ENCODE measurements at regions not wholly inside any gene's neighbourhood (a gene's known extent, or its start where the extent isn't known, plus 50 kb on each side); places are given as distances from the start of the nearest gene placed in this dataset.

DNA sequence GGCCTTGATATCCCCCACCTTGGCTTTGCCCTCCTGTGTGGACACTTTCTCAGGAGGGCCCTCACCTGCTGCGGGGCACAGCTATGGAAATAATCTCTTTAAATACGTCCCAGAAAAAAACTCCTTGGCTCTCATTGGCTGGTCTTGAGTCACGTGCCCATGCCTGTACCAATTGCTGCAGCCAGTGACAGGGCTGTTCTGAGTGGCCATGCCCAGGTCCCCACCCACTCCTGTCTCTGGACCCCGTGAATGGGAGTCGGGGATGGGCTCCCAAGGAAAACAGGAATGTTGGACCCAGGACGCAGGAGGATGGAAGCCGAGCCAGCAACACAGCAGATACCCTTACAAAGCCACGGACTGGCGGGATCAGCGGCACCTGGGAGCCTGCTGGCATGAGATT, 53.1 kb upstream of the CDR2 start:
- peaks cover 43% of the 10 kb centered on the region for H3K36me3 ChIP-seq (ENCODE audit: insufficient read depth, low read length)
- no peaks in the 10 kb centered on the region for H4K20me1 ChIP-seq (ENCODE audit: insufficient read depth, low read length)
- no peaks in the 10 kb centered on the region for H3K27me3 ChIP-seq (ENCODE audit: insufficient read depth, low read length)
- no peaks in the 10 kb centered on the region for H3K9me2 ChIP-seq (ENCODE audit: low read depth, low read length)
- H3K9ac ChIP-seq (ENCODE audit: low read length), result no peak overlapping the region
- TF ChIP-seq EZH2 (IDR thresholded peaks at IDR 0.05; ENCODE audit: borderline replicate concordance, low read length), result no peak
- TF ChIP-seq, protein P1, sequence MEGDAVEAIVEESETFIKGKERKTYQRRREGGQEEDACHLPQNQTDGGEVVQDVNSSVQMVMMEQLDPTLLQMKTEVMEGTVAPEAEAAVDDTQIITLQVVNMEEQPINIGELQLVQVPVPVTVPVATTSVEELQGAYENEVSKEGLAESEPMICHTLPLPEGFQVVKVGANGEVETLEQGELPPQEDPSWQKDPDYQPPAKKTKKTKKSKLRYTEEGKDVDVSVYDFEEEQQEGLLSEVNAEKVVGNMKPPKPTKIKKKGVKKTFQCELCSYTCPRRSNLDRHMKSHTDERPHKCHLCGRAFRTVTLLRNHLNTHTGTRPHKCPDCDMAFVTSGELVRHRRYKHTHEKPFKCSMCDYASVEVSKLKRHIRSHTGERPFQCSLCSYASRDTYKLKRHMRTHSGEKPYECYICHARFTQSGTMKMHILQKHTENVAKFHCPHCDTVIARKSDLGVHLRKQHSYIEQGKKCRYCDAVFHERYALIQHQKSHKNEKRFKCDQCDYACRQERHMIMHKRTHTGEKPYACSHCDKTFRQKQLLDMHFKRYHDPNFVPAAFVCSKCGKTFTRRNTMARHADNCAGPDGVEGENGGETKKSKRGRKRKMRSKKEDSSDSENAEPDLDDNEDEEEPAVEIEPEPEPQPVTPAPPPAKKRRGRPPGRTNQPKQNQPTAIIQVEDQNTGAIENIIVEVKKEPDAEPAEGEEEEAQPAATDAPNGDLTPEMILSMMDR (IDR thresholded peaks at IDR 0.05; ENCODE audit: low read length), result no peak
- no peaks in the 10 kb centered on the region for H3K4me1 ChIP-seq (ENCODE audit: insufficient read depth, low read length, severe bottlenecking)
- no peak overlapping the region for H3K27ac ChIP-seq (ENCODE audit: low read depth, low read length, poor library complexity, severe bottlenecking)
- H2AFZ ChIP-seq (ENCODE audit: low read length), result no peak overlapping the region
- H3K79me2 ChIP-seq (ENCODE audit: insufficient read depth, low read length), result no peaks in the 10 kb centered on the region
- H3K4me3 ChIP-seq (ENCODE audit: low read depth, low read length, poor library complexity, severe bottlenecking), result no peak overlapping the region
- no peak overlapping the region for H3K4me2 ChIP-seq (ENCODE audit: low read length)
- H3F3A ChIP-seq (ENCODE audit: insufficient read depth, low read length), result no peaks in the 10 kb centered on the region
- H3K9me3 ChIP-seq (ENCODE audit: low read length), result no peaks in the 10 kb centered on the region

GRCh38 chr16:22425847-22426246, 51.4 kb upstream of the CDR2 start:
- H3K4me3 ChIP-seq (ENCODE audit: low read depth, low read length, poor library complexity, severe bottlenecking), result no peak overlapping the region
- no peaks in the 10 kb centered on the region for H3K27me3 ChIP-seq (ENCODE audit: insufficient read depth, low read length)
- H3F3A ChIP-seq (ENCODE audit: insufficient read depth, low read length), result no peaks in the 10 kb centered on the region
- peaks cover 48% of the 10 kb centered on the region for H3K36me3 ChIP-seq (ENCODE audit: insufficient read depth, low read length)
- no peaks in the 10 kb centered on the region for H3K9me2 ChIP-seq (ENCODE audit: low read depth, low read length)
- H2AFZ ChIP-seq (ENCODE audit: low read length), result no peak overlapping the region
- H3K79me2 ChIP-seq (ENCODE audit: insufficient read depth, low read length), result no peaks in the 10 kb centered on the region
- H3K9me3 ChIP-seq (ENCODE audit: low read length), result no peaks in the 10 kb centered on the region
- H4K20me1 ChIP-seq (ENCODE audit: insufficient read depth, low read length), result no peaks in the 10 kb centered on the region
- no peak overlapping the region for H3K27ac ChIP-seq (ENCODE audit: low read depth, low read length, poor library complexity, severe bottlenecking)
- TF ChIP-seq EZH2 (IDR thresholded peaks at IDR 0.05; ENCODE audit: borderline replicate concordance, low read length), result no peak
- TF ChIP-seq, protein P1 (IDR thresholded peaks at IDR 0.05; ENCODE audit: low read length), result no peak
- no peak overlapping the region for H3K4me2 ChIP-seq (ENCODE audit: low read length)
- no peak overlapping the region for H3K9ac ChIP-seq (ENCODE audit: low read length)
- no peaks in the 10 kb centered on the region for H3K4me1 ChIP-seq (ENCODE audit: insufficient read depth, low read length, severe bottlenecking)

DNA sequence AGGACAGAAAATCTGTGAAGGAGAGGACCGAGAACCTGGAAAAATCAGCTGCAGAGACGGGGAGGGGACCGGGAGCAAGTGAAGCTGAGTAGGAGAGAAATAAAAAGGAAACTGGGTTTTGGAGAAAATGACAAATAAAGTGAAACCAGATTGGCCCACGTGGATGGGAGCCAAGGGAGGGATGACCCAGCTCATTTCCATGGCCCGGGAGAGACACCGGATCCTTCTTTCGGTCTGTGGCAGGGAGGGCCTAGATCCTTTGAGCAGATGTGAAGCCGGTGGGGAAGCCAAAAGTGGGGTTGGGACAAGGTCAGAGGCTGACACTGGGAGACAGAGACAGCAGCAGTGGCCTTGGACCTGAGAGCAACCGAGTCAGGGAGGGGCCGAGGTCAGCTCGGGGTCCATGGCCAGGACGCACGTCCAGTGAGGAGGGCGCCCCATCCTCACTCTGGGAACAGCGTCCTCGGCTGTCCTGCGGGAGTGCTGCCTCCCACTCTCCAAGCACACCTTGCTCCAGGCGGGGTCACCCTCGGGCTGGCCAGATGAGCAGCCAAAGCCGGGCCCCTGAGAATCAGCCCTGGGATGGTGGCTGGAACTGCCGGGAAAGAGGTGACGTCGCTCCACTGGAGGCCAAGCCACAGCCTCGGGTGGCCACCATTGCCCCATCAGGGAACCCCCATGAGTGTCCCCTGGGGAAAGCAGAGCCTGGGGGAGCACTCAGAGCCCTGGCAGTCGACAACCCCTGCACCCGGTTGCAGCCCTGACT, 50.8 kb upstream of the CDR2 start:
- TF ChIP-seq, protein P1 (IDR thresholded peaks at IDR 0.05; ENCODE audit: low read length), result no peak
- no peak for TF ChIP-seq EZH2 (IDR thresholded peaks at IDR 0.05; ENCODE audit: borderline replicate concordance, low read length)
- H3K27me3 ChIP-seq (ENCODE audit: insufficient read depth, low read length), result no peaks in the 10 kb centered on the region
- H4K20me1 ChIP-seq (ENCODE audit: insufficient read depth, low read length), result no peaks in the 10 kb centered on the region

More for the DNA sequence above, 50.8 kb upstream of the CDR2 start:
- no peaks in the 10 kb centered on the region for H3F3A ChIP-seq (ENCODE audit: insufficient read depth, low read length)
- no peaks in the 10 kb centered on the region for H3K9me2 ChIP-seq (ENCODE audit: low read depth, low read length)
- no peak overlapping the region for H3K4me3 ChIP-seq (ENCODE audit: low read depth, low read length, poor library complexity, severe bottlenecking)
- no peaks in the 10 kb centered on the region for H3K9me3 ChIP-seq (ENCODE audit: low read length)
- H3K4me2 ChIP-seq (ENCODE audit: low read length), result no peak overlapping the region
- no peaks in the 10 kb centered on the region for H3K4me1 ChIP-seq (ENCODE audit: insufficient read depth, low read length, severe bottlenecking)
- no peak overlapping the region for H2AFZ ChIP-seq (ENCODE audit: low read length)
- H3K36me3 ChIP-seq (ENCODE audit: insufficient read depth, low read length), result peaks cover 48% of the 10 kb centered on the region
- H3K27ac ChIP-seq (ENCODE audit: low read depth, low read length, poor library complexity, severe bottlenecking), result no peak overlapping the region
- H3K79me2 ChIP-seq (ENCODE audit: insufficient read depth, low read length), result no peaks in the 10 kb centered on the region
- H3K9ac ChIP-seq (ENCODE audit: low read length), result no peak overlapping the region

Data from OCI-LY1 (cell line).